ENCODE measurements at regions not wholly inside any gene's neighbourhood (a gene's known extent, or its start where the extent isn't known, plus 50 kb on each side); places are given as distances from the start of the nearest gene placed in this dataset.

GRCh38 chr3:76726034-76726433 is 313.9 kb upstream of the ROBO2 start:
- no peak for TF ChIP-seq TAF1 (IDR thresholded peaks at IDR 0.05; ENCODE audit: borderline replicate concordance, insufficient read depth, low read length)

DNA sequence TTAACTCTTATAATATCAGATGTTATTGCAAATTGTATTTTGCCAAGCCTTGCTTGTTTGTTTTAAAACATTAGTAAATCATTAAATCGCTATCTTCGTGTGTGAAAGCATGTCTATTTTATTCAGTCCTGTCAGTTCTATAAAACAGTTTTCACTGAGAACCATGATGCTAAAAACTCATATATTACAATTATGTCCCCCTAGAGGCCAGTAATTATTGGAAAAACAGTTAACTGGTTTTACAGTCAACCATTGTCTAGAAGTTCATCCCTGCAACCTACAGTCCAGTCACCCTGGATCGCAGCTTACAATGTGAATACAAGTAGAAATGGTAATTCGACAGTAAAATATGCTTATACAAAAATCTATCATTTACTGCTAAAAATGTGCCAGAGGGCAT is 311.5 kb upstream of the ROBO2 start:
- TF ChIP-seq REST (IDR thresholded peaks at IDR 0.05; ENCODE audit: insufficient read depth in 1 of 2, low read depth in 2 of 2, low read length in 2 of 2) (no peak), POLR2AphosphoS5 (IDR thresholded peaks at IDR 0.05; ENCODE audit: low read depth, low read length) (no peak), SIN3A (IDR thresholded peaks at IDR 0.05; ENCODE audit: borderline replicate concordance, insufficient read depth, low read length) (no peak), TAF1 (IDR thresholded peaks at IDR 0.05; ENCODE audit: borderline replicate concordance, insufficient read depth, low read length) (no peak)

- TF ChIP-seq REST (IDR thresholded peaks at IDR 0.05; ENCODE audit: insufficient read depth in 1 of 2, low read depth in 2 of 2, low read length in 2 of 2): no peak
- TF ChIP-seq FOXP2 (optimal IDR thresholded peaks at IDR 0.05; ENCODE audit: borderline replicate concordance, extremely low read depth, extremely low read length, insufficient read depth): no peak
- no peak for TF ChIP-seq POLR2AphosphoS5 (IDR thresholded peaks at IDR 0.05; ENCODE audit: low read depth, low read length)
- TF ChIP-seq SIN3A (IDR thresholded peaks at IDR 0.05; ENCODE audit: borderline replicate concordance, insufficient read depth, low read length): no peak
- no peak for TF ChIP-seq TAF1 (IDR thresholded peaks at IDR 0.05; ENCODE audit: borderline replicate concordance, insufficient read depth, low read length)
Observed at GRCh38 chr3:76731471-76731870, 308.4 kb upstream of the ROBO2 start.

- TF ChIP-seq POLR2AphosphoS5 (IDR thresholded peaks at IDR 0.05; ENCODE audit: low read depth, low read length) (no peak), SIN3A (IDR thresholded peaks at IDR 0.05; ENCODE audit: borderline replicate concordance, insufficient read depth, low read length) (no peak), REST (IDR thresholded peaks at IDR 0.05; ENCODE audit: insufficient read depth in 1 of 2, low read depth in 2 of 2, low read length in 2 of 2) (no peak), TAF1 (IDR thresholded peaks at IDR 0.05; ENCODE audit: borderline replicate concordance, insufficient read depth, low read length) (no peak), FOXP2 (optimal IDR thresholded peaks at IDR 0.05; ENCODE audit: borderline replicate concordance, extremely low read depth, extremely low read length, insufficient read depth) (no peak)
Observed at GRCh38 chr3:76733073-76733759, 306.7 kb upstream of the ROBO2 start.

GRCh38 chr3:76735152-76735551 is 304.7 kb upstream of the ROBO2 start:
- no peak for TF ChIP-seq TAF1 (IDR thresholded peaks at IDR 0.05; ENCODE audit: borderline replicate concordance, insufficient read depth, low read length)
- TF ChIP-seq SIN3A (IDR thresholded peaks at IDR 0.05; ENCODE audit: borderline replicate concordance, insufficient read depth, low read length): no peak
- TF ChIP-seq FOXP2 (optimal IDR thresholded peaks at IDR 0.05; ENCODE audit: borderline replicate concordance, extremely low read depth, extremely low read length, insufficient read depth): no peak
- no peak for TF ChIP-seq REST (IDR thresholded peaks at IDR 0.05; ENCODE audit: insufficient read depth in 1 of 2, low read depth in 2 of 2, low read length in 2 of 2)
- TF ChIP-seq POLR2AphosphoS5 (IDR thresholded peaks at IDR 0.05; ENCODE audit: low read depth, low read length): no peak
